ENCODE measurements at regions not wholly inside any gene's neighbourhood (a gene's known extent, or its start where the extent isn't known, plus 50 kb on each side); places are given as distances from the start of the nearest gene placed in this dataset.

DNA sequence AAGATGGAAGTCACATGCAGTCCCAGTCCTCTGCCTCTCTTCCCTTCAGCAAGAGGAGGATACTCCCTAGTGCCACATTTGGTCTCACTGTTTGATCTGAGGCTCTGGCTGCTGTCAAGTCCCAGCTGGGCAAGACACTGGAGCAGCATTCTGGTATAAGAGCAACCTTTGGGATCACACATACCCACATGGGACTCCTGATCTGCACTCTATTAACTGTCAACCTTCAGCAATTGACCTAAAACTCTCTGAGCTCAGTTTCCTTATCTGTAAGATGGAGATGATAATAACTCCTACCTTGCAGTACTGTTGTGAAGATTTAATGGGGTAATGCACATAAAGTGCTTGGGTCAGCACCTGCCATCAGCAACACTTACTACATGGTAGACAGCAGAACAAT lies 437.9 kb downstream of the PIK3R1 start:
- Histone ChIP-seq H3K9me3 (ENCODE audit: control insufficient read depth in 4 of 4, insufficient read depth in 3 of 4, low read length in 3 of 4) (no peaks in the 10 kb centered on the region), H3K36me3 (ENCODE audit: control insufficient read depth in 4 of 4, insufficient read depth in 4 of 4, low read length in 4 of 4) (no peaks in the 10 kb centered on the region), H3K27ac (ENCODE audit: low read depth in 1 of 2, low read length in 1 of 2) (no peak overlapping the region), H3K27me3 (ENCODE audit: control insufficient read depth in 3 of 3, insufficient read depth in 3 of 3, low read length in 2 of 3) (no peaks in the 10 kb centered on the region), H3K4me3 (no peak overlapping the region), H3K9ac (ENCODE audit: insufficient read depth in 1 of 2, low read length in 2 of 2) (no peak overlapping the region), H3K4me1 (ENCODE audit: control insufficient read depth in 5 of 5, insufficient read depth in 5 of 5, low read length in 5 of 5) (peaks cover 0 to 19% (median 5%) of the 10 kb centered on the region in 5 donors)
- ATAC-seq (ENCODE audit: insufficient read depth, low FRiP score) (no peak), DNase-seq (no peak)
- TF ChIP-seq, protein P1, sequence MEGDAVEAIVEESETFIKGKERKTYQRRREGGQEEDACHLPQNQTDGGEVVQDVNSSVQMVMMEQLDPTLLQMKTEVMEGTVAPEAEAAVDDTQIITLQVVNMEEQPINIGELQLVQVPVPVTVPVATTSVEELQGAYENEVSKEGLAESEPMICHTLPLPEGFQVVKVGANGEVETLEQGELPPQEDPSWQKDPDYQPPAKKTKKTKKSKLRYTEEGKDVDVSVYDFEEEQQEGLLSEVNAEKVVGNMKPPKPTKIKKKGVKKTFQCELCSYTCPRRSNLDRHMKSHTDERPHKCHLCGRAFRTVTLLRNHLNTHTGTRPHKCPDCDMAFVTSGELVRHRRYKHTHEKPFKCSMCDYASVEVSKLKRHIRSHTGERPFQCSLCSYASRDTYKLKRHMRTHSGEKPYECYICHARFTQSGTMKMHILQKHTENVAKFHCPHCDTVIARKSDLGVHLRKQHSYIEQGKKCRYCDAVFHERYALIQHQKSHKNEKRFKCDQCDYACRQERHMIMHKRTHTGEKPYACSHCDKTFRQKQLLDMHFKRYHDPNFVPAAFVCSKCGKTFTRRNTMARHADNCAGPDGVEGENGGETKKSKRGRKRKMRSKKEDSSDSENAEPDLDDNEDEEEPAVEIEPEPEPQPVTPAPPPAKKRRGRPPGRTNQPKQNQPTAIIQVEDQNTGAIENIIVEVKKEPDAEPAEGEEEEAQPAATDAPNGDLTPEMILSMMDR (IDR thresholded peaks at IDR 0.05; ENCODE audit: control extremely low read depth, extremely low read depth): no peak

DNA sequence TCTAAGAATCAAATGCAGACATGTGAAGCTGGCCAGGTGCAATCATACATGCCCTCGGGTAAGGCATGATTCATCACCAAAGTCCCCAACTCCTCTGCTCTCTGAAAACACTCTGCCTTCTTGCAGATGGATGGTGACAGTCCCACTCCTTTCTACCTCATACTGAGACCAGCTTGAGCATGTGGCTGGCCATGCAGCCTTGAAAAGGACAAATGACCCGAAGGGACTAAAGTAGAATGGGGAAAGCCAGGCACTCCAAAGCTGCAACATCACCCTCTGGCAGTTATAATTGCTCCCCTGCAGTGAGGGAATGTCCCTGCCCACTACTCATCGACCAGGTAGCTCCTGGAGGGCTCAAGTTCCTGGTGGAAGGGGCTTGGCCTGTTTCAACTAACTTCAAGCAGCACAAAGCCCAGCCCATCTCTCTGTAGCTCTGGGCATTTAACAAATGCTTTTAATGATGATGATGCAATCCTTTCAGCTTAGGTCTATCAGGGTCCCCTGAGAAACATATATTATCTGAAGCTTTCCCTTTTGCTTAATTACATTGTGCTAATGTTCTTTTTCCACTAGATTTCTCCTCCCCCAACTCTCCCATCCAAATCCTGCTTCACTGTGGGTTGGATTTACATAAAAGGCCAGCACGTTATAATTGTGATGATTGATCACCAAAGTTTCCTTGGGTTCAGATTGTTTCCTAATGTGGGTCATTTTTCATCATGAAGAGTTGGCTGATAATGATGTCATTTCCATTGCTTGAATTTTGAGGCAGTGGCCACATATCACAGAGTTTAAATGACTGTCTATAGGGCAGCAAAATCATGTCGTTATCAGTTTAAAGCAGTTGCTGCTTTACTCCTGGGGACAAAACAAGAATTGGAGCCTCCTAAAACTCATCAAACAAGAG lies 436.5 kb upstream of the SLC30A5 start:
- no peaks in the 10 kb centered on the region for H3K36me3 ChIP-seq (ENCODE audit: control insufficient read depth in 4 of 4, insufficient read depth in 4 of 4, low read length in 4 of 4)
- H3K27ac ChIP-seq (ENCODE audit: low read depth in 1 of 2, low read length in 1 of 2): no peak overlapping the region
- H3K4me1 ChIP-seq (ENCODE audit: control insufficient read depth in 5 of 5, insufficient read depth in 5 of 5, low read length in 5 of 5): peaks cover 0 to 10% (median under 1%) of the 10 kb centered on the region in 5 donors
- DNase-seq: peak in 2 of 3 donors; percentile 32 to 54
- 51 to 74% methylated on average over 5 of the region's 5 CpGs for WGBS, 2 donors
- no peak overlapping the region for H3K4me3 ChIP-seq
- ATAC-seq (ENCODE audit: insufficient read depth, low FRiP score): no peak
- H3K9me3 ChIP-seq (ENCODE audit: control insufficient read depth in 4 of 4, insufficient read depth in 3 of 4, low read length in 3 of 4): no peaks in the 10 kb centered on the region
- H3K27me3 ChIP-seq (ENCODE audit: control insufficient read depth in 3 of 3, insufficient read depth in 3 of 3, low read length in 2 of 3): no peaks in the 10 kb centered on the region
- no peak overlapping the region for H3K9ac ChIP-seq (ENCODE audit: insufficient read depth in 1 of 2, low read length in 2 of 2)
- TF ChIP-seq, protein P1 (IDR thresholded peaks at IDR 0.05; ENCODE audit: control extremely low read depth, extremely low read depth): no peak

DNA sequence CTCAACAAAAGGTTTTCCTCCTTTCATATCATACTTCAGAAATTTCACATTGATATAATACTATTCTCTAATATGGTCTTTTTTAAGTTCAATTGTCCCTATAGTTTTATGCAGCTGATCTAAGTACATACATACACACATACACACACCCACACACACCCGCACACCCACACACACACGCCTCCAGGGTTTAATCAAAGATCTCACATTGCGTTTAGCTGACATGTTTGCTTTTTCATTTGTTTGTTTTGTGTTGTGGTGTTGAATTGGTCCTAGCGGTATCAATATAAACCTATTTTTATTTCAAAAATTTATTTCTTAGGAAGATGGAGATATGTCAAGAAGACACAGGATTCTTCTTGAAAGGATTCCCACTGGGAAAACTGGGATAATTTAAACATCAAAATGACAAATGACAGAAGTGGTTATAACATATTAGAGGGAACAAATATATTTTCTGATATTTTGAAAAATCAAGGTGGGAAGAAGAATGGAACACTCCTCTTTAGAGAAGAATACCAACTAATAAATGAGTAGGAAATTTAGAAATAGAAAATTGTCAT lies 434.9 kb upstream of the SLC30A5 start:
- no peak for DNase-seq
- Histone ChIP-seq H3K27ac (ENCODE audit: low read depth in 1 of 2, low read length in 1 of 2) (no peak overlapping the region), H3K27me3 (ENCODE audit: control insufficient read depth in 3 of 3, insufficient read depth in 3 of 3, low read length in 2 of 3) (no peaks in the 10 kb centered on the region), H3K9ac (ENCODE audit: insufficient read depth in 1 of 2, low read length in 2 of 2) (no peak overlapping the region), H3K9me3 (ENCODE audit: control insufficient read depth in 4 of 4, insufficient read depth in 3 of 4, low read length in 3 of 4) (no peaks in the 10 kb centered on the region), H3K4me3 (no peak overlapping the region), H3K4me1 (ENCODE audit: control insufficient read depth in 5 of 5, insufficient read depth in 5 of 5, low read length in 5 of 5) (peaks cover 0 to 4% (median 0%) of the 10 kb centered on the region in 5 donors), H3K36me3 (ENCODE audit: control insufficient read depth in 4 of 4, insufficient read depth in 4 of 4, low read length in 4 of 4) (no peaks in the 10 kb centered on the region)
- 93 to 98% methylated on average over 4 of the region's 4 CpGs for WGBS, 2 donors
- ATAC-seq (ENCODE audit: insufficient read depth, low FRiP score): no peak
- TF ChIP-seq, protein P1 (IDR thresholded peaks at IDR 0.05; ENCODE audit: control extremely low read depth, extremely low read depth): no peak

Measured in lung (tissue), 11 donors.